ENCODE measurements at regions not wholly inside any gene's neighbourhood (a gene's known extent, or its start where the extent isn't known, plus 50 kb on each side); places are given as distances from the start of the nearest gene placed in this dataset.

DNA sequence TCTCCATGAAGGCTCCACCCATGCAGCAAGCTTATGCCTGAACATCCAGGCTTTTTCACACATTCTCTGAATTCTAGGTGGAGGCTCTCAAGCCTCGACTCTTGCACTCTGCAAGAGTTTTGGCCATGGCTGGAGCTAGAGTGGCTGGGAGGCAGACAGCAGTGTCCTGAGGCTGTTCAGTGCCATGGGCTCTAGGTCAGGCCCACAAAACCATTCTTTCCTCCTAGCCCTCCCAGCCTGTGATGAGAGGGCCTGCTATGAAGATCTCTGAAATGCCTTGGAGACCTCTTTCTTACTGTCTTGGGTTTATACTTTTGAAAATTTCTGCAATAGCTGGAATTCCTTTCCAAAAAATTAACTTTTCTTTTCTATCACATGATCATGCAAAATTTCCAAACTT, 210.7 kb downstream of the RND3 start:
- DNase-seq (ENCODE audit: low read depth) = no peak
- no peak for TF ChIP-seq CTCF (conservative IDR thresholded peaks at IDR 0.05; ENCODE audit: low read depth, low read length)
- H3K4me3 ChIP-seq (ENCODE audit: low read depth, low read length) = no peak overlapping the region

- DNase-seq (ENCODE audit: low read depth) = peak; percentile 58
- TF ChIP-seq CTCF (conservative IDR thresholded peaks at IDR 0.05; ENCODE audit: low read depth, low read length) = no peak
- no peak overlapping the region for H3K4me3 ChIP-seq (ENCODE audit: low read depth, low read length)
These were observed 213.4 kb downstream of the RND3 start for GRCh38 chr2:150274108-150274507.

GRCh38 chr2:150271952-150272802, 215.3 kb downstream of the RND3 start:
- H3K4me3 ChIP-seq (ENCODE audit: low read depth, low read length) = no peak overlapping the region
- TF ChIP-seq CTCF (conservative IDR thresholded peaks at IDR 0.05; ENCODE audit: low read depth, low read length) = no peak
- DNase-seq (ENCODE audit: low read depth) = peak; percentile 88

DNA sequence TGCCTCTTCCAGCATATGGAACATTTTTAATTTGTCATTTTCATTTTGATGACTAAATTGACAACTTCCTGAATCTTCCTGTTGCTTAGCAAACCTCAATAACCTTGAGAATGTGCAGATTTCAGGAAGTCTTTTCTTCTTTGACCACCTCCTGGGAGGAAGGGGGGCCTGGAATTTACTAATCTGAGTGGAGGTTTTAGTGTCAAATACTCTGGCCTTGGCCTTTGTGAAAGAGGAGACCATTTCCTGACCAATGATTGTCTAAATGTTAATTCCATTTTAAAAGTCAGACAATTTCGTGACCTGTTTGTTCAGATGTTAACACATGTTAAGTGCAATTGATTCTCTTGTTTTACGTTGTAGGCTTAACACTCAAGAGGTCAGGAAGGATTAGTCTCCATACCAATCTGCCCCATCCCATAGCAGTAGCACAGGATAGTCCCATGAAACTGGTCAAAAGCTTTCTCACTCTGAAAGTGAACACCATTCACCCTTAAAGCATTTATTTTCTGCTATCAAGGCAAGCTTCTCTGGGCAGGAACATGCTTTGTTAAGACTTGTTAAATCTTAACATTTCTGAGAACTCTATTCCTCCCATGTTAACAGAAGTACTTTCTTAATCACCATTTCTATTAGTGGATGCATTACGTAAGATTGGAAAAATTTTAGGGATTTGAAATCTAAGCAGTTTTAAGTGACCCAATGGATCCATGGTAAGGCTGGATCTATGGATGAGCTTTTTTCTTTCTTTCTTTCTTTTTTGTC, 219.6 kb downstream of the RND3 start:
- no peak overlapping the region for H3K4me3 ChIP-seq (ENCODE audit: low read depth, low read length)
- no peak for TF ChIP-seq CTCF (conservative IDR thresholded peaks at IDR 0.05; ENCODE audit: low read depth, low read length)
- DNase-seq (ENCODE audit: low read depth) = peak; percentile 35

DNA sequence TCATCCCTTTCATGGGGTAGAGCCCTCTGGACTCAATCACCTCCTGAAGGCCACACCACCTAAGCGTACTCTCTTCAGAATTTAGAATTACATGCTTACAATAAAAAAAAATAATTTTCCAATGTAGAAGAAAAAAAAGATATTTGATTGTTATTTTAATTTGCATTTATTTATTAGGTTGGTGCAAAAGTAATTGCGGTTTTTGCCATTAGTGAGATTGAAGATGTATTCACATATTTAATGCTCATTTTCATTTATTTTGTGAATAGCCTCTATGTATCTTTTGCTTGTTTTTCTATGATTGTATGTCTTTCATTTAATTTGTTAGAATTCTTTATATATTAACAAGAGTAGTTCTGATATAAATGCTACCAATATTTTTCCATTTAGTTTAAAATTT, 220.5 kb downstream of the RND3 start:
- no peak for TF ChIP-seq CTCF (conservative IDR thresholded peaks at IDR 0.05; ENCODE audit: low read depth, low read length)
- H3K4me3 ChIP-seq (ENCODE audit: low read depth, low read length) = no peak overlapping the region
- no peak for DNase-seq (ENCODE audit: low read depth)

DNA sequence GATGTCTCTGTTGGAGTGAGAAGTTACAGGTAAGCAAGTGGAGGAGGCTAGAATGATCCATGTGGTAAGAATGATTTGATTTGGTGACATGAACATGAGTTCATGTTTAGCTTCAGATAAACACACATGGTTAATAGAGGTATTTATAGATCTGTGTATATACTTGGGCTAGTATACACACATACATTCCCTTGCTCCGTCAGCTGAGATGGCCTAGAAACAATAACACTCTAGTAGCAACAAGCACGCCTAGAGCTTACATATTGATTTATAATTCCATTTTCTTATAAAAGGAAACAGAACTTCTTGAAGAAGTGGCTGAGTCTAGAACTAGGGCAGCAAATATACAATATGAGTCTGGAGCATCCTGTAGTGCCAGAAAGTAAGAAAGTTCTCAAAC, 223.0 kb downstream of the RND3 start:
- no peak overlapping the region for H3K4me3 ChIP-seq (ENCODE audit: low read depth, low read length)
- DNase-seq (ENCODE audit: low read depth) = no peak
- no peak for TF ChIP-seq CTCF (conservative IDR thresholded peaks at IDR 0.05; ENCODE audit: low read depth, low read length)
